ENCODE measurements at regions not wholly inside any gene's neighbourhood (a gene's known extent, or its start where the extent isn't known, plus 50 kb on each side); places are given as distances from the start of the nearest gene placed in this dataset.

GRCh38 chr6:165034271-165034741, 275.1 kb downstream of the C6orf118 start:
- TF ChIP-seq CTCF (IDR thresholded peaks at IDR 0.05) (no peak), POLR2A (IDR thresholded peaks at IDR 0.05) (no peak)

Data from tibial nerve (tissue), 3 donors.